GM23338 (cell line): ENCODE measurements at regions not wholly inside any gene's neighbourhood (a gene's known extent, or its start where the extent isn't known, plus 50 kb on each side); places are given as distances from the start of the nearest gene placed in this dataset.

ENCODE experiments used
- ATAC-seq: fragments of 200-7000 bp; cut with Tn5 transposase; 3 replicates; pipeline ENCODE4 v1.9.1; 2020
- DNase-seq: peaks from one replicate; pipeline ENCODE4 v3.0.0-alpha.2; 2015; ENCODE audit warnings: low spot score
- H2AFZ ChIP-seq: fragments of 200-600 bp; sonication (generic); 2 replicates; pipeline ENCODE4 v1.8.0; 2016; ENCODE audit warnings: antibody characterized with exemption, mild to moderate bottlenecking, moderate library complexity
- H3F3A ChIP-seq: fragments of 200-600 bp; sonication (generic); replicated peaks from 2 replicates; pipeline ENCODE4 v1.8.0; 2017; ENCODE audit warnings: antibody characterized with exemption, mixed run types, low read depth
- H3K27ac ChIP-seq: fragments of 200-600 bp; sonication (generic); 2 replicates; pipeline ENCODE4 v1.6.1; 2016; ENCODE audit warnings: low read depth
- H3K27me3 ChIP-seq: fragments of 200-600 bp; sonication (generic); 2 replicates; pipeline ENCODE4 v1.8.0; 2016; ENCODE audit warnings: mild to moderate bottlenecking, mixed run types, moderate library complexity; ENCODE audit not compliant: insufficient read depth
- H3K36me3 ChIP-seq: fragments of 200-600 bp; sonication (generic); 2 replicates; pipeline ENCODE4 v1.8.0; 2016; ENCODE audit warnings: mild to moderate bottlenecking; ENCODE audit not compliant: insufficient read depth
- H3K4me1 ChIP-seq: fragments of 200-600 bp; sonication (generic); 2 replicates; pipeline ENCODE4 v1.8.0; 2016; ENCODE audit warnings: mild to moderate bottlenecking, moderate library complexity; ENCODE audit not compliant: insufficient read depth
- H3K4me2 ChIP-seq: fragments of 200-600 bp; sonication (generic); 2 replicates; pipeline ENCODE4 v1.7.1; 2017; ENCODE audit warnings: mixed run types
- H3K4me3 ChIP-seq: fragments of 200-600 bp; sonication (generic); 2 replicates; pipeline ENCODE4 v1.6.1; 2016; ENCODE audit warnings: mixed run types
- H3K79me2 ChIP-seq: fragments of 200-600 bp; sonication (generic); replicated peaks from 2 replicates; pipeline ENCODE4 v1.8.0; 2017; ENCODE audit warnings: mild to moderate bottlenecking; ENCODE audit not compliant: insufficient read depth
- H3K9me2 ChIP-seq: fragments of 200-600 bp; sonication (generic); 2 replicates; pipeline ENCODE4 v1.8.0; 2017; ENCODE audit not compliant: insufficient read depth
- H4K20me1 ChIP-seq: fragments of 200-600 bp; sonication (generic); replicated peaks from 2 replicates; pipeline ENCODE4 v1.8.0; 2017; ENCODE audit warnings: mild to moderate bottlenecking; ENCODE audit not compliant: insufficient read depth
- H3K27ac Mint-ChIP-seq: 2 replicates; pipeline ENCODE4 v1.8.0; 2020; ENCODE audit warnings: inconsistent platforms, mild to moderate bottlenecking, moderate library complexity, mixed read lengths
- H3K27me3 Mint-ChIP-seq: 3 replicates; pipeline ENCODE4 v1.8.0; 2022; ENCODE audit warnings: low read depth, mild to moderate bottlenecking, moderate library complexity, mixed read lengths, inconsistent platforms; ENCODE audit not compliant: insufficient read depth, poor library complexity
- H3K36me3 Mint-ChIP-seq: 3 replicates; pipeline ENCODE4 v1.8.0; 2021; ENCODE audit warnings: low read depth, mild to moderate bottlenecking, inconsistent platforms, moderate library complexity, mixed read lengths
- H3K4me1 Mint-ChIP-seq: 3 replicates; pipeline ENCODE4 v1.8.0; 2020; ENCODE audit warnings: mild to moderate bottlenecking, inconsistent platforms, mixed read lengths
- H3K4me3 Mint-ChIP-seq: 3 replicates; pipeline ENCODE4 v1.8.0; 2021; ENCODE audit warnings: moderate library complexity, mild to moderate bottlenecking, inconsistent platforms, mixed read lengths
- H3K9me3 Mint-ChIP-seq: 3 replicates; pipeline ENCODE4 v1.8.0; 2020; ENCODE audit warnings: moderate library complexity, mild to moderate bottlenecking, inconsistent platforms, mixed read lengths
- CREB1 ChIP-seq: fragments of 250-450 bp; sonication (Bioruptor Pico); IDR thresholded peaks from 2 replicates; pipeline ENCODE4 v1.5.0; 2020; ENCODE audit warnings: low read depth, mild to moderate bottlenecking, moderate library complexity
- EZH2 ChIP-seq: fragments of 200-600 bp; sonication (generic); IDR thresholded peaks from one replicate; pipeline ENCODE4 v1.8.0; 2017; ENCODE audit warnings: antibody characterized with exemption, mild to moderate bottlenecking, low read depth; ENCODE audit not compliant: unreplicated experiment
- EZH2phosphoT487 ChIP-seq: fragments of 200-600 bp; sonication (generic); IDR thresholded peaks from one replicate; pipeline ENCODE4 v1.8.1; 2018; ENCODE audit warnings: antibody characterized with exemption; ENCODE audit not compliant: unreplicated experiment
- NANOG ChIP-seq: IDR thresholded peaks from 2 replicates; pipeline ENCODE4 v1.6.1; 2016; ENCODE audit warnings: antibody characterized with exemption, borderline replicate concordance
- POLR2AphosphoS5 ChIP-seq: IDR thresholded peaks from 2 replicates; pipeline ENCODE4 v1.6.1; 2016; ENCODE audit warnings: antibody characterized with exemption, low read depth
- REST ChIP-seq: IDR thresholded peaks from one replicate; pipeline ENCODE4 v1.6.1; 2018; ENCODE audit warnings: antibody characterized with exemption; ENCODE audit not compliant: unreplicated experiment
- ZNF114 ChIP-seq: fragments of 250-450 bp; sonication (Bioruptor Pico); IDR thresholded peaks from 2 replicates; pipeline ENCODE4 v1.5.0; 2020; ENCODE audit warnings: mild to moderate bottlenecking, moderate library complexity
- ZNF331 ChIP-seq: fragments of 250-450 bp; sonication (Bioruptor Pico); IDR thresholded peaks from 2 replicates; pipeline ENCODE4 v1.5.0; 2020; ENCODE audit warnings: low read depth, mild to moderate bottlenecking, moderate library complexity
- TF ChIP-seq, protein P1 (sequence below), 2 experiments: fragments of 200-600 bp in 1 of 2; sonication (generic) in 1 of 2; conservative IDR thresholded peaks; 2 replicates each; pipeline versions ENCODE4 v1.5.1 to v1.6.1; 2016 to 2017; ENCODE audit warnings: antibody characterized with exemption in 2 of 2, low read depth in 2 of 2, mild to moderate bottlenecking in 2 of 2, moderate library complexity in 1 of 2
- TF ChIP-seq, protein P2 (sequence below): fragments of 250-450 bp; sonication (Bioruptor Pico); IDR thresholded peaks from 2 replicates; pipeline ENCODE4 v1.5.0; 2020; ENCODE audit warnings: mild to moderate bottlenecking, moderate library complexity

DNA sequence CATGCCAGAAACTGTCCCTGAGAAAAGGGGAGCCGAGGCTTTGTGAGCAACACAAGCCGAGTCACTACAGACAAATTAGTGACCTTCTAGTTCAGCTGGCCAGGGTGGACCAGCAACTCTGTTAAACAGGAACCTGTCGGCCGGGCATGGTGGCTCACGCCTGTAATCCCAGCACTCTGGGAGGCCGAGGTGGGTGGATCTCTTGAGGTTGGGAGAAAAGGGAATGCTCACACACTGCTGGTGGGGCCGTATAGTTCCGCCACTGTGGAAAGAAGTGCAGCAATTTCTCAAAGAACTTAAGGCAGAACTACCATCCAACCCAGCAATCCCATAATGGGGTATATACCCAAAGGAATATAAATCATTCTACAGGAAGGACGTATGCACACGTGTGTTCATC, 67.8 kb downstream of the C16orf95 start:
- Histone ChIP-seq H2AFZ (no peak overlapping the region), H3K9me2 (no peaks in the 10 kb centered on the region), H3K27me3 (no peaks in the 10 kb centered on the region), H4K20me1 (no peaks in the 10 kb centered on the region), H3K4me1 (no peaks in the 10 kb centered on the region; the same call in 1 of the 2 replicates), H3K27ac (no peak overlapping the region), H3K4me2 (no peak overlapping the region), H3K4me3 (no peak overlapping the region), H3K36me3 (no peaks in the 10 kb centered on the region), H3K79me2 (no peaks in the 10 kb centered on the region), H3F3A (no peaks in the 10 kb centered on the region)
- no peaks in the 10 kb centered on the region for H3K36me3 Mint-ChIP-seq
- no peak for DNase-seq
- H3K27me3 Mint-ChIP-seq, result peaks cover 6% of the 10 kb centered on the region
- ATAC-seq, result no peak
- no peaks in the 10 kb centered on the region for H3K9me3 Mint-ChIP-seq
- H3K4me1 Mint-ChIP-seq, result peaks cover 11% of the 10 kb centered on the region; the same call in 2 of the 3 replicates
- no peak overlapping the region for H3K27ac Mint-ChIP-seq
- TF ChIP-seq EZH2 (no peak), NANOG (no peak), REST (no peak), EZH2phosphoT487 (no peak), CREB1 (CRISPR knock-in tag) (no peak), ZNF114 (no peak), ZNF331 (CRISPR knock-in tag) (no peak)
- TF ChIP-seq, protein P1, sequence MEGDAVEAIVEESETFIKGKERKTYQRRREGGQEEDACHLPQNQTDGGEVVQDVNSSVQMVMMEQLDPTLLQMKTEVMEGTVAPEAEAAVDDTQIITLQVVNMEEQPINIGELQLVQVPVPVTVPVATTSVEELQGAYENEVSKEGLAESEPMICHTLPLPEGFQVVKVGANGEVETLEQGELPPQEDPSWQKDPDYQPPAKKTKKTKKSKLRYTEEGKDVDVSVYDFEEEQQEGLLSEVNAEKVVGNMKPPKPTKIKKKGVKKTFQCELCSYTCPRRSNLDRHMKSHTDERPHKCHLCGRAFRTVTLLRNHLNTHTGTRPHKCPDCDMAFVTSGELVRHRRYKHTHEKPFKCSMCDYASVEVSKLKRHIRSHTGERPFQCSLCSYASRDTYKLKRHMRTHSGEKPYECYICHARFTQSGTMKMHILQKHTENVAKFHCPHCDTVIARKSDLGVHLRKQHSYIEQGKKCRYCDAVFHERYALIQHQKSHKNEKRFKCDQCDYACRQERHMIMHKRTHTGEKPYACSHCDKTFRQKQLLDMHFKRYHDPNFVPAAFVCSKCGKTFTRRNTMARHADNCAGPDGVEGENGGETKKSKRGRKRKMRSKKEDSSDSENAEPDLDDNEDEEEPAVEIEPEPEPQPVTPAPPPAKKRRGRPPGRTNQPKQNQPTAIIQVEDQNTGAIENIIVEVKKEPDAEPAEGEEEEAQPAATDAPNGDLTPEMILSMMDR (conservative IDR thresholded peaks at IDR 0.05; ENCODE audit: low read depth in 2 of 2), result no peak
- no peak overlapping the region for H3K4me3 Mint-ChIP-seq

GRCh38 chr16:87250431-87250960, 66.7 kb downstream of the C16orf95 start:
- no peak for DNase-seq
- H3K4me3 ChIP-seq, result no peak overlapping the region
- H3K36me3 ChIP-seq, result no peaks in the 10 kb centered on the region
- H3K79me2 ChIP-seq, result no peaks in the 10 kb centered on the region
- H3K27me3 ChIP-seq, result no peaks in the 10 kb centered on the region
- H2AFZ ChIP-seq, result no peak overlapping the region
- H3K4me1 ChIP-seq, result no peaks in the 10 kb centered on the region; the same call in 1 of the 2 replicates
- Mint-ChIP-seq H3K27ac (no peak overlapping the region), H3K27me3 (peaks cover 9% of the 10 kb centered on the region), H3K4me1 (peaks cover 2% of the 10 kb centered on the region; the same call in 1 of the 3 replicates), H3K36me3 (no peaks in the 10 kb centered on the region), H3K4me3 (no peak overlapping the region), H3K9me3 (no peaks in the 10 kb centered on the region)
- H4K20me1 ChIP-seq, result no peaks in the 10 kb centered on the region
- H3K4me2 ChIP-seq, result no peak overlapping the region
- H3F3A ChIP-seq, result no peaks in the 10 kb centered on the region
- ATAC-seq, result no peak
- H3K27ac ChIP-seq, result no peak overlapping the region
- no peaks in the 10 kb centered on the region for H3K9me2 ChIP-seq
- TF ChIP-seq, protein P2, sequence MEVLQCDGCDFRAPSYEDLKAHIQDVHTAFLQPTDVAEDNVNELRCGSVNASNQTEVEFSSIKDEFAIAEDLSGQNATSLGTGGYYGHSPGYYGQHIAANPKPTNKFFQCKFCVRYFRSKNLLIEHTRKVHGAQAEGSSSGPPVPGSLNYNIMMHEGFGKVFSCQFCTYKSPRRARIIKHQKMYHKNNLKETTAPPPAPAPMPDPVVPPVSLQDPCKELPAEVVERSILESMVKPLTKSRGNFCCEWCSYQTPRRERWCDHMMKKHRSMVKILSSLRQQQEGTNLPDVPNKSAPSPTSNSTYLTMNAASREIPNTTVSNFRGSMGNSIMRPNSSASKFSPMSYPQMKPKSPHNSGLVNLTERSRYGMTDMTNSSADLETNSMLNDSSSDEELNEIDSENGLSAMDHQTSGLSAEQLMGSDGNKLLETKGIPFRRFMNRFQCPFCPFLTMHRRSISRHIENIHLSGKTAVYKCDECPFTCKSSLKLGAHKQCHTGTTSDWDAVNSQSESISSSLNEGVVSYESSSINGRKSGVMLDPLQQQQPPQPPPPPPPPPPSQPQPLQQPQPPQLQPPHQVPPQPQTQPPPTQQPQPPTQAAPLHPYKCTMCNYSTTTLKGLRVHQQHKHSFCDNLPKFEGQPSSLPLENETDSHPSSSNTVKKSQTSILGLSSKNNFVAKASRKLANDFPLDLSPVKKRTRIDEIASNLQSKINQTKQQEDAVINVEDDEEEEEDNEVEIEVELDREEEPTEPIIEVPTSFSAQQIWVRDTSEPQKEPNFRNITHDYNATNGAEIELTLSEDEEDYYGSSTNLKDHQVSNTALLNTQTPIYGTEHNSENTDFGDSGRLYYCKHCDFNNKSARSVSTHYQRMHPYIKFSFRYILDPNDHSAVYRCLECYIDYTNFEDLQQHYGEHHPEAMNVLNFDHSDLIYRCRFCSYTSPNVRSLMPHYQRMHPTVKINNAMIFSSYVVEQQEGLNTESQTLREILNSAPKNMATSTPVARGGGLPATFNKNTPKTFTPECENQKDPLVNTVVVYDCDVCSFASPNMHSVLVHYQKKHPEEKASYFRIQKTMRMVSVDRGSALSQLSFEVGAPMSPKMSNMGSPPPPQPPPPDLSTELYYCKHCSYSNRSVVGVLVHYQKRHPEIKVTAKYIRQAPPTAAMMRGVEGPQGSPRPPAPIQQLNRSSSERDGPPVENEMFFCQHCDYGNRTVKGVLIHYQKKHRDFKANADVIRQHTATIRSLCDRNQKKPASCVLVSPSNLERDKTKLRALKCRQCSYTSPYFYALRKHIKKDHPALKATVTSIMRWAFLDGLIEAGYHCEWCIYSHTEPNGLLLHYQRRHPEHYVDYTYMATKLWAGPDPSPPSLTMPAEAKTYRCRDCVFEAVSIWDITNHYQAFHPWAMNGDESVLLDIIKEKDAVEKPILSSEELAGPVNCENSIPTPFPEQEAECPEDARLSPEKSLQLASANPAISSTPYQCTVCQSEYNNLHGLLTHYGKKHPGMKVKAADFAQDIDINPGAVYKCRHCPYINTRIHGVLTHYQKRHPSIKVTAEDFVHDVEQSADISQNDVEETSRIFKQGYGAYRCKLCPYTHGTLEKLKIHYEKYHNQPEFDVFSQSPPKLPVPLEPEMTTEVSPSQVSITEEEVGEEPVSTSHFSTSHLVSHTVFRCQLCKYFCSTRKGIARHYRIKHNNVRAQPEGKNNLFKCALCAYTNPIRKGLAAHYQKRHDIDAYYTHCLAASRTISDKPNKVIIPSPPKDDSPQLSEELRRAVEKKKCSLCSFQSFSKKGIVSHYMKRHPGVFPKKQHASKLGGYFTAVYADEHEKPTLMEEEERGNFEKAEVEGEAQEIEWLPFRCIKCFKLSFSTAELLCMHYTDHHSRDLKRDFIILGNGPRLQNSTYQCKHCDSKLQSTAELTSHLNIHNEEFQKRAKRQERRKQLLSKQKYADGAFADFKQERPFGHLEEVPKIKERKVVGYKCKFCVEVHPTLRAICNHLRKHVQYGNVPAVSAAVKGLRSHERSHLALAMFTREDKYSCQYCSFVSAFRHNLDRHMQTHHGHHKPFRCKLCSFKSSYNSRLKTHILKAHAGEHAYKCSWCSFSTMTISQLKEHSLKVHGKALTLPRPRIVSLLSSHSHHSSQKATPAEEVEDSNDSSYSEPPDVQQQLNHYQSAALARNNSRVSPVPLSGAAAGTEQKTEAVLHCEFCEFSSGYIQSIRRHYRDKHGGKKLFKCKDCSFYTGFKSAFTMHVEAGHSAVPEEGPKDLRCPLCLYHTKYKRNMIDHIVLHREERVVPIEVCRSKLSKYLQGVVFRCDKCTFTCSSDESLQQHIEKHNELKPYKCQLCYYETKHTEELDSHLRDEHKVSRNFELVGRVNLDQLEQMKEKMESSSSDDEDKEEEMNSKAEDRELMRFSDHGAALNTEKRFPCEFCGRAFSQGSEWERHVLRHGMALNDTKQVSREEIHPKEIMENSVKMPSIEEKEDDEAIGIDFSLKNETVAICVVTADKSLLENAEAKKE (CRISPR knock-in tag), result no peak
- TF ChIP-seq POLR2AphosphoS5 (no peak), ZNF331 (CRISPR knock-in tag) (no peak)
